K562 (cell line): ENCODE measurements at regions not wholly inside any gene's neighbourhood (a gene's known extent, or its start where the extent isn't known, plus 50 kb on each side); places are given as distances from the start of the nearest gene placed in this dataset.

Source experiments
- ATAC-seq: fragments of 200-7000 bp; cut with Tn5 transposase; 3 replicates; pipeline ENCODE4 v1.9.1; 2020; ENCODE audit warnings: moderate library complexity
- BruUV-seq: library from RNA; stranded (reverse); fragments of 400-500 nt; replicated peaks from 2 replicates; lab custom pipeline; 2021; lab: Mats Ljungman, UMichigan
- CTCF ChIA-PET: fragments of 300-600 bp; formaldehyde crosslinking; extraction: SDS; loops from one replicate; lab custom pipeline; 2021; ENCODE audit warnings: low intra/inter-chr PET ratio; lab: Yijun Ruan, JAX
- POLR2A ChIA-PET: fragments of 300-600, 350-650 bp; sonication (Branson Sonifier 250); formaldehyde crosslinking; extraction: SDS; loops from one replicate; lab custom pipeline; 2021; ENCODE audit warnings: antibody characterized with exemption, inconsistent platforms; lab: Yijun Ruan, JAX
- DNase-seq, 4 experiments: peaks; one replicate each; pipeline versions ENCODE4 v3.0.0 to v3.0.0-alpha.2; 2011 to 2018; ENCODE audit warnings: low spot score in 3 of 4, mixed read lengths in 3 of 4; ENCODE audit errors: extremely low read depth in 1 of 4
- FAIRE-seq: peaks from 2 replicates; lab custom pipeline; 2011; peaks lifted over from hg19 to GRCh38; lab: Jason Lieb, UNC
- H2AFZ ChIP-seq: 2 replicates; pipeline ENCODE4 v1.6.0; 2011; ENCODE audit warnings: low read depth, low read length, control low read depth, inconsistent platforms
- H3K27ac ChIP-seq: fragments of 200-600 bp; 3 replicates; pipeline ENCODE4 v1.8.0; 2011; ENCODE audit warnings: low read depth, mild to moderate bottlenecking, control low read depth, inconsistent platforms, low read length, moderate library complexity, mixed read lengths; ENCODE audit errors: extremely low read depth
- H3K27me3 ChIP-seq, 2 experiments: fragments of 300-600 bp in 1 of 2; 2 replicates in 1 of 2; 3 replicates in 1 of 2; pipeline versions ENCODE4 v1.6.0 to v1.8.0; 2011; ENCODE audit warnings: inconsistent platforms in 2 of 2, low read length in 2 of 2, mild to moderate bottlenecking in 1 of 2, mixed read lengths in 1 of 2, moderate library complexity in 1 of 2; ENCODE audit not compliant: control insufficient read depth in 2 of 2, insufficient read depth in 2 of 2
- H3K36me3 ChIP-seq: fragments of 300-600 bp; 3 replicates; pipeline ENCODE4 v1.8.0; 2011; ENCODE audit warnings: mild to moderate bottlenecking, low read length, inconsistent platforms; ENCODE audit not compliant: control insufficient read depth, insufficient read depth
- H3K4me1 ChIP-seq, 2 experiments: fragments of 200-600 bp in 1 of 2; replicated peaks in 1 of 2; 2 replicates in 1 of 2; 3 replicates in 1 of 2; pipeline versions ENCODE4 v1.5.1 to v1.8.0; 2011; ENCODE audit warnings: inconsistent platforms in 2 of 2, low read length in 2 of 2, mild to moderate bottlenecking in 1 of 2, mixed read lengths in 1 of 2, moderate library complexity in 1 of 2; ENCODE audit not compliant: control insufficient read depth in 2 of 2, insufficient read depth in 2 of 2
- H3K4me2 ChIP-seq: 2 replicates; pipeline ENCODE4 v1.6.1; 2011; ENCODE audit warnings: low read length, control low read depth, inconsistent platforms, mixed read lengths; ENCODE audit not compliant: insufficient read depth
- H3K4me3 ChIP-seq: fragments of 200-600 bp; sonication (generic), shearing (Covaris generic); 2 replicates; pipeline ENCODE4 v1.5.1; 2016; ENCODE audit warnings: control low read depth, inconsistent platforms
- H3K79me2 ChIP-seq: fragments of 200-600 bp; 3 replicates; pipeline ENCODE4 v1.8.0; 2011; ENCODE audit warnings: low read length, inconsistent platforms; ENCODE audit not compliant: control insufficient read depth, insufficient read depth
- H3K9ac ChIP-seq, 2 experiments: 2 replicates each; pipeline versions ENCODE4 v1.6.0 to v1.6.1; 2011; ENCODE audit warnings: low read depth in 2 of 2, low read length in 2 of 2, control low read depth in 1 of 2, inconsistent platforms in 1 of 2, mild to moderate bottlenecking in 1 of 2, mixed read lengths in 1 of 2; ENCODE audit not compliant: insufficient read depth in 1 of 2
- H3K9me1 ChIP-seq: one replicate; pipeline ENCODE4 v1.6.0; 2011; ENCODE audit warnings: inconsistent platforms, mild to moderate bottlenecking, low read length, moderate library complexity; ENCODE audit not compliant: control insufficient read depth, insufficient read depth
- H3K9me3 ChIP-seq: replicated peaks from 2 replicates; pipeline ENCODE4 v1.5.1; 2011; ENCODE audit warnings: low read depth, low read length, inconsistent platforms; ENCODE audit not compliant: control insufficient read depth, insufficient read depth
- H4K20me1 ChIP-seq: replicated peaks from 2 replicates; pipeline ENCODE4 v1.6.1; 2011; ENCODE audit warnings: low read length, inconsistent platforms, mixed read lengths; ENCODE audit not compliant: control insufficient read depth, insufficient read depth
- EHMT2 ChIP-seq: fragments of 450-650 bp; IDR thresholded peaks from 2 replicates; pipeline ENCODE4 v1.6.1; 2018; ENCODE audit warnings: antibody characterized with exemption
- JUNB ChIP-seq: fragments of 450-650 bp; formaldehyde crosslinking; conservative IDR thresholded peaks from 2 replicates; pipeline ENCODE4 v1.4.0; 2020; ENCODE audit warnings: mild to moderate bottlenecking
- MBD1 ChIP-seq: fragments of 250-450 bp; sonication (Bioruptor Pico); IDR thresholded peaks from 2 replicates; pipeline ENCODE4 v1.8.0; 2022; ENCODE audit warnings: inconsistent platforms
- WGBS: fragments of 100-300 bp; shearing (Covaris generic); methylation state at CpG from one replicate; pipeline ENCODE4 v1.1.6; 2016; ENCODE audit warnings: low coverage, mixed read lengths; ENCODE audit not compliant: insufficient coverage; ENCODE audit errors: missing lambda C conversion rate; 5-methylcytosine and 5-hydroxymethylcytosine counted together
- in situ Hi-C: fragments of 300-500 bp; cut with MboI; formaldehyde crosslinking; loops from 4 replicates; pipeline ENCODE4 v1.15.0; 2018; ENCODE audit warnings: inconsistent platforms, mixed read lengths
- intact Hi-C: fragments of 100-400 bp; cut with micrococcal nuclease; formaldehyde crosslinking; loops from 2 replicates; pipeline ENCODE4 v1.14.2; 2022

- TF ChIP-seq EHMT2, result 0 out of 2 replicates have a peak, but pooled peaks have one; percentile 59
Measured at GRCh38 chr2:126809340-126809739, 89.3 kb upstream of the TEX51 start (continued).

- no TSS peak for BruUV-seq
- TF ChIP-seq JUNB (CRISPR knock-in tag), result no peak
- TF ChIP-seq MBD1 (CRISPR knock-in tag), result no peak
- DNase-seq (no peak), ATAC-seq (no peak), FAIRE-seq (no peak)
- POLR2A ChIA-PET, result interaction anchor here (1.0 kb wide), 1 partner anchor 41 kb away, joined by 3 read pairs; no protein-coding TSS in a partner anchor
- Histone ChIP-seq H3K79me2 (no peaks in the 10 kb centered on the region), H3K36me3 (no peaks in the 10 kb centered on the region), H4K20me1 (no peaks in the 10 kb centered on the region), H2AFZ (no peak overlapping the region), H3K9ac (no peak overlapping the region), H3K9me1 (no peaks in the 10 kb centered on the region), H3K4me2 (no peak overlapping the region), H3K27me3 (peaks cover 0 to 13% of the 10 kb centered on the region in 2 experiments; a peak in 3 of 5 replicates), H3K27ac (no peak overlapping the region), H3K4me3 (no peak overlapping the region), H3K4me1 (no peaks in the 10 kb centered on the region), H3K9me3 (no peaks in the 10 kb centered on the region)
- CTCF ChIA-PET, result no interaction called here
- in situ Hi-C loops (no loop called here), intact Hi-C loops (no loop called here)
- 4% methylated on average over 6 of the region's 6 CpGs for WGBS
Measured at GRCh38 chr2:126810001-126810400, 88.7 kb upstream of the TEX51 start.
